HEK293T (cell line): ENCODE measurements at regions not wholly inside any gene's neighbourhood (a gene's known extent, or its start where the extent isn't known, plus 50 kb on each side); places are given as distances from the start of the nearest gene placed in this dataset.

Source experiments
- ELF4 ChIP-seq: fragments of 450-650 bp; IDR thresholded peaks from 2 replicates; pipeline ENCODE4 v1.6.1; 2017; ENCODE audit warnings: antibody characterized with exemption
- FOXK2 ChIP-seq: fragments of 450-650 bp; IDR thresholded peaks from 2 replicates; pipeline ENCODE4 v1.6.1; 2016; ENCODE audit warnings: mild to moderate bottlenecking
- FOXM1 ChIP-seq: fragments of 450-650 bp; IDR thresholded peaks from 2 replicates; pipeline ENCODE4 v1.6.1; 2017; ENCODE audit warnings: mild to moderate bottlenecking, borderline replicate concordance
- HDGF ChIP-seq: fragments of 450-650 bp; IDR thresholded peaks from 2 replicates; pipeline ENCODE4 v1.6.1; 2017; ENCODE audit warnings: antibody characterized with exemption, borderline replicate concordance
- LEF1 ChIP-seq: fragments of 450-650 bp; IDR thresholded peaks from 2 replicates; pipeline ENCODE4 v1.6.1; 2017; ENCODE audit warnings: mild to moderate bottlenecking, borderline replicate concordance
- NFRKB ChIP-seq: fragments of 450-650 bp; IDR thresholded peaks from 2 replicates; pipeline ENCODE4 v1.6.1; 2016; ENCODE audit warnings: mild to moderate bottlenecking, moderate library complexity
- SP1 ChIP-seq: fragments of 450-650 bp; IDR thresholded peaks from 2 replicates; pipeline ENCODE4 v1.6.1; 2017

DNA sequence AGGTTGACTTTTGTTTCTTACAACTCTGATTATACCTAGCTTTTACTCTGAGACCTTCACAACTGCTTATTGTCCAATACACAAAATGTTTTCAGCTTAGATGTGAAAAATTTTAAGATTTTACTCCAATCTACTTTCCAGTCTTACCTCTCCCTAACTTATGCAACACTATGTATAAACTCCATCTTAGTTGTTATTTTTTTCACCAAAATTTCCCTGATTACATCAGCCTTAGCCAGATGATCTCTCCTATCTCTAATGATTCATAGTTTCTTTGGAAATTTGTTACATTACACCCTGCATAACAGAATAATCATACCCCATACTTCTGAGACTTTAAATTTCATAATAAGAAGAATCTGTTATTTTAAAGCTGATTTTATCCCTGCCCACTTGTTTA lies 621.0 kb upstream of the ANO3 start:
- TF ChIP-seq ELF4 (no peak), FOXM1 (no peak), LEF1 (no peak), FOXK2 (no peak), HDGF (no peak), NFRKB (no peak), SP1 (no peak)
